ENCODE measurements at regions not wholly inside any gene's neighbourhood (a gene's known extent, or its start where the extent isn't known, plus 50 kb on each side); places are given as distances from the start of the nearest gene placed in this dataset.

DNA sequence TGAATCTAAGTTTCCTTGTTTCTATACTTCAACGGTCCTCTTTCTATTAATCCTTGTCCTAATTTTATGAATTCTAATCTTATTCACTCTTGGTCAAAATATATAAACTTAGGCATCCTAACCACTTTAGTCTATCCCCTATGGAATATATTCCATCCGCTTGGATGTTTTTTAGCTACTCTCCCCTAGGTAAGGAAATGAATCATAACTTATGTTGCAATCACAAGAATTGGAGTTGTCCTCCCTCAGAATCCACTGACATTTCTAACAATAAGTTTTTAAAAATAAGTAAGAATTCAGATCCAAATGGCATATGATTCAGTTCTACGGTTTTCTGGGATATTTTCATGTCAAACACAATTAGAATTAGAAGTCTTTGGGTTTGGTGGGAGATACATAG is 1081.6 kb downstream of the SORCS1 start:
- no peak for TF ChIP-seq REST (IDR thresholded peaks at IDR 0.05)
- TF ChIP-seq, protein P1, sequence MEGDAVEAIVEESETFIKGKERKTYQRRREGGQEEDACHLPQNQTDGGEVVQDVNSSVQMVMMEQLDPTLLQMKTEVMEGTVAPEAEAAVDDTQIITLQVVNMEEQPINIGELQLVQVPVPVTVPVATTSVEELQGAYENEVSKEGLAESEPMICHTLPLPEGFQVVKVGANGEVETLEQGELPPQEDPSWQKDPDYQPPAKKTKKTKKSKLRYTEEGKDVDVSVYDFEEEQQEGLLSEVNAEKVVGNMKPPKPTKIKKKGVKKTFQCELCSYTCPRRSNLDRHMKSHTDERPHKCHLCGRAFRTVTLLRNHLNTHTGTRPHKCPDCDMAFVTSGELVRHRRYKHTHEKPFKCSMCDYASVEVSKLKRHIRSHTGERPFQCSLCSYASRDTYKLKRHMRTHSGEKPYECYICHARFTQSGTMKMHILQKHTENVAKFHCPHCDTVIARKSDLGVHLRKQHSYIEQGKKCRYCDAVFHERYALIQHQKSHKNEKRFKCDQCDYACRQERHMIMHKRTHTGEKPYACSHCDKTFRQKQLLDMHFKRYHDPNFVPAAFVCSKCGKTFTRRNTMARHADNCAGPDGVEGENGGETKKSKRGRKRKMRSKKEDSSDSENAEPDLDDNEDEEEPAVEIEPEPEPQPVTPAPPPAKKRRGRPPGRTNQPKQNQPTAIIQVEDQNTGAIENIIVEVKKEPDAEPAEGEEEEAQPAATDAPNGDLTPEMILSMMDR (IDR thresholded peaks at IDR 0.05): no peak
- no peak for TF ChIP-seq PHF8 (IDR thresholded peaks at IDR 0.05; ENCODE audit: borderline replicate concordance, low read depth)
- no peak for TF ChIP-seq POLR2A (IDR thresholded peaks at IDR 0.05; ENCODE audit: low read length)
- TF ChIP-seq, protein P2, sequence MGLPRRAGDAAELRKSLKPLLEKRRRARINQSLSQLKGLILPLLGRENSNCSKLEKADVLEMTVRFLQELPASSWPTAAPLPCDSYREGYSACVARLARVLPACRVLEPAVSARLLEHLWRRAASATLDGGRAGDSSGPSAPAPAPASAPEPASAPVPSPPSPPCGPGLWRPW (IDR thresholded peaks at IDR 0.05): no peak
- TF ChIP-seq USF2 (IDR thresholded peaks at IDR 0.05): no peak
- no peak for TF ChIP-seq HOXB13 (CRISPR knock-in tag; IDR thresholded peaks at IDR 0.05; ENCODE audit: low read depth)
